HG03280 (cell line): ENCODE measurements at regions not wholly inside any gene's neighbourhood (a gene's known extent, or its start where the extent isn't known, plus 50 kb on each side); places are given as distances from the start of the nearest gene placed in this dataset.
"Not testable (repeated sequence)": the region's sequence is repeated elsewhere in the genome, so short reads cannot be mapped to it uniquely, and the experiment has no call there.

ENCODE experiments used
- ATAC-seq: cut with Tn5 transposase; IDR thresholded peaks from one replicate; pipeline ENCODE4 v1.9.1; 2021; ENCODE audit warnings: mild to moderate bottlenecking, moderate library complexity; ENCODE audit not compliant: unreplicated experiment

- ATAC-seq: no peak
These were observed 609.7 kb downstream of the MCTP2 start for GRCh38 chr15:94840794-94841783.

- ATAC-seq: no peak
These were observed 611.7 kb downstream of the MCTP2 start for GRCh38 chr15:94843060-94843459.

- ATAC-seq: no peak
These were observed 612.8 kb downstream of the MCTP2 start for GRCh38 chr15:94844198-94844537.

- no peak for ATAC-seq
These were observed 613.4 kb downstream of the MCTP2 start for GRCh38 chr15:94844538-94845389.

GRCh38 chr15:94845390-94845716, 614.0 kb downstream of the MCTP2 start:
- ATAC-seq: no peak

- ATAC-seq: no peak
These were observed 616.0 kb downstream of the MCTP2 start for GRCh38 chr15:94847325-94847724.

- ATAC-seq: no peak
These were observed 616.7 kb downstream of the MCTP2 start for GRCh38 chr15:94848054-94848453.

GRCh38 chr15:94855018-94855408, 623.7 kb downstream of the MCTP2 start:
- no peak for ATAC-seq

- ATAC-seq: no peak
These were observed 624.3 kb downstream of the MCTP2 start for GRCh38 chr15:94855409-94856266.

GRCh38 chr15:94856267-94856854, 625.0 kb downstream of the MCTP2 start:
- ATAC-seq: no peak

GRCh38 chr15:94857466-94857865, 626.1 kb downstream of the MCTP2 start:
- ATAC-seq: no peak

- no peak for ATAC-seq
These were observed 626.6 kb downstream of the MCTP2 start for GRCh38 chr15:94858011-94858410.

- no peak for ATAC-seq
These were observed 627.1 kb downstream of the MCTP2 start for GRCh38 chr15:94858449-94858848.

GRCh38 chr15:94858920-94859319, 627.6 kb downstream of the MCTP2 start:
- no peak for ATAC-seq

- no peak for ATAC-seq
These were observed 633.2 kb downstream of the MCTP2 start for GRCh38 chr15:94864600-94864999.

GRCh38 chr15:94868265-94868664, 636.9 kb downstream of the MCTP2 start:
- ATAC-seq: not testable (repeated sequence)

- ATAC-seq: no peak
These were observed 644.2 kb downstream of the MCTP2 start for GRCh38 chr15:94875550-94875949.

GRCh38 chr15:94877833-94878232, 646.5 kb downstream of the MCTP2 start:
- ATAC-seq: no peak

GRCh38 chr15:94882071-94882712, 650.8 kb downstream of the MCTP2 start:
- no peak for ATAC-seq

- ATAC-seq: no peak
These were observed 656.0 kb downstream of the MCTP2 start for GRCh38 chr15:94887391-94887790.
